Keratinocyte (primary cell): ENCODE measurements at regions not wholly inside any gene's neighbourhood (a gene's known extent, or its start where the extent isn't known, plus 50 kb on each side); places are given as distances from the start of the nearest gene placed in this dataset.

Source experiments
- DNase-seq: peaks from one replicate; pipeline ENCODE4 v3.0.0-alpha.2; 2011; ENCODE audit warnings: low read depth, missing footprints, low spot score
- FAIRE-seq: peaks from 2 replicates; lab custom pipeline; 2011; peaks lifted over from hg19 to GRCh38; lab: Jason Lieb, UNC
- H2AFZ ChIP-seq: 2 replicates; pipeline ENCODE4 v1.6.0; 2012; ENCODE audit warnings: low read length, control low read depth, inconsistent platforms; ENCODE audit not compliant: control insufficient read depth
- H3K27ac ChIP-seq: 2 replicates; pipeline ENCODE4 v1.5.1; 2011; ENCODE audit warnings: low read length; ENCODE audit not compliant: control insufficient read depth, insufficient read depth
- H3K27me3 ChIP-seq: 3 replicates; pipeline ENCODE4 v1.6.0; 2011; ENCODE audit warnings: low read length; ENCODE audit not compliant: control insufficient read depth, insufficient read depth; ENCODE audit errors: extremely low read depth
- H3K36me3 ChIP-seq, 2 experiments: 2 replicates in 1 of 2; 3 replicates in 1 of 2; pipeline ENCODE4 v1.5.1; 2011; ENCODE audit warnings: low read length in 2 of 2, mild to moderate bottlenecking in 1 of 2; ENCODE audit not compliant: control insufficient read depth in 2 of 2, insufficient read depth in 2 of 2; ENCODE audit errors: extremely low read depth in 1 of 2
- H3K4me1 ChIP-seq: 3 replicates; pipeline ENCODE4 v1.5.1; 2011; ENCODE audit warnings: low read length; ENCODE audit not compliant: control insufficient read depth, insufficient read depth; ENCODE audit errors: extremely low read depth
- H3K4me2 ChIP-seq: 3 replicates; pipeline ENCODE4 v1.6.0; 2011; ENCODE audit warnings: low read depth, low read length; ENCODE audit not compliant: control insufficient read depth, insufficient read depth; ENCODE audit errors: extremely low read depth
- H3K4me3 ChIP-seq, 3 experiments: fragments of 200-600 bp in 1 of 3; sonication (generic) in 1 of 3; 2 replicates in 2 of 3; 3 replicates in 1 of 3; pipeline ENCODE4 v1.5.1; 2011 to 2016; ENCODE audit warnings: low read length in 3 of 3, mild to moderate bottlenecking in 3 of 3, control low read depth in 2 of 3, inconsistent platforms in 1 of 3, low read depth in 1 of 3, mixed read lengths in 1 of 3, mixed run types in 1 of 3, moderate library complexity in 1 of 3; ENCODE audit not compliant: control insufficient read depth in 2 of 3, insufficient read depth in 2 of 3; ENCODE audit errors: extremely low read depth in 1 of 3
- H3K79me2 ChIP-seq: 2 replicates; pipeline ENCODE4 v1.6.0; 2012; ENCODE audit warnings: low read length; ENCODE audit not compliant: control insufficient read depth, insufficient read depth
- H3K9ac ChIP-seq: 3 replicates; pipeline ENCODE4 v1.6.0; 2011; ENCODE audit warnings: low read length; ENCODE audit not compliant: control insufficient read depth, insufficient read depth; ENCODE audit errors: extremely low read depth
- H3K9me1 ChIP-seq: 3 replicates; pipeline ENCODE4 v1.6.0; 2011; ENCODE audit warnings: low read length; ENCODE audit not compliant: control insufficient read depth, insufficient read depth; ENCODE audit errors: extremely low read depth
- H3K9me3 ChIP-seq: 2 replicates; pipeline ENCODE4 v1.5.1; 2012; ENCODE audit warnings: low read depth, low read length; ENCODE audit not compliant: control insufficient read depth
- H4K20me1 ChIP-seq: 3 replicates; pipeline ENCODE4 v1.6.0; 2011; ENCODE audit warnings: low read length; ENCODE audit not compliant: control insufficient read depth, insufficient read depth; ENCODE audit errors: extremely low read depth
- CTCF ChIP-seq, 3 experiments: IDR thresholded peaks in 1 of 3; conservative IDR thresholded peaks in 1 of 3; optimal IDR thresholded peaks in 1 of 3; 2 replicates in 2 of 3; 3 replicates in 1 of 3; pipeline versions ENCODE3 to v1.5.1; 2011; ENCODE audit warnings: low read length in 3 of 3, mild to moderate bottlenecking in 3 of 3, moderate library complexity in 2 of 3, control low read depth in 1 of 3, inconsistent platforms in 1 of 3; ENCODE audit not compliant: insufficient read depth in 2 of 3; ENCODE audit errors: extremely low read depth in 1 of 3
- EZH2 ChIP-seq: IDR thresholded peaks from one replicate; pipeline ENCODE4 v1.6.1; 2012; ENCODE audit warnings: inconsistent platforms, mild to moderate bottlenecking, low read length, moderate library complexity
- dilution Hi-C: fragments of 300-500 bp; cut with MboI; formaldehyde crosslinking; loops from one replicate; pipeline ENCODE4 v1.7.0; 2020; ENCODE audit warnings: low sequenced_read_pairs; ENCODE audit not compliant: extremely low pct_ligation_motif_present

- no peaks in the 10 kb centered on the region for H3K27me3 ChIP-seq
Observed at GRCh38 chr6:2310042-2310441, 64.6 kb upstream of the GMDS start.

GRCh38 chr6:2309122-2309521, 63.7 kb upstream of the GMDS start:
- Histone ChIP-seq H3K79me2 (no peaks in the 10 kb centered on the region), H3K9me3 (no peaks in the 10 kb centered on the region), H3K4me3 (no peak overlapping the region), H3K9me1 (no peaks in the 10 kb centered on the region), H3K27me3 (no peaks in the 10 kb centered on the region), H2AFZ (no peak overlapping the region), H3K4me2 (no peak overlapping the region), H3K27ac (no peak overlapping the region), H3K4me1 (no peaks in the 10 kb centered on the region), H3K36me3 (no peaks in the 10 kb centered on the region), H4K20me1 (no peaks in the 10 kb centered on the region), H3K9ac (no peak overlapping the region)
- DNase-seq (no peak), FAIRE-seq (no peak)
- dilution Hi-C loops: no loop called here
- TF ChIP-seq CTCF (optimal IDR thresholded peaks at IDR 0.05 in 1 of 3, IDR thresholded peaks at IDR 0.05 in 1 of 3, conservative IDR thresholded peaks at IDR 0.05 in 1 of 3; ENCODE audit: extremely low read depth in 1 of 3, insufficient read depth in 2 of 3, low read length in 3 of 3) (no peak), EZH2 (no peak)

More at GRCh38 chr6:2310042-2310441, 64.6 kb upstream of the GMDS start:
- Histone ChIP-seq H3K36me3 (no peaks in the 10 kb centered on the region), H3K4me3 (no peak overlapping the region), H3K27ac (no peak overlapping the region), H4K20me1 (no peaks in the 10 kb centered on the region), H3K4me2 (no peak overlapping the region), H3K9ac (no peak overlapping the region), H3K79me2 (no peaks in the 10 kb centered on the region), H3K4me1 (no peaks in the 10 kb centered on the region), H3K9me3 (no peaks in the 10 kb centered on the region), H3K9me1 (no peaks in the 10 kb centered on the region), H2AFZ (no peak overlapping the region)
- DNase-seq (no peak), FAIRE-seq (no peak)
- dilution Hi-C loops: no loop called here
- TF ChIP-seq CTCF (optimal IDR thresholded peaks at IDR 0.05 in 1 of 3, IDR thresholded peaks at IDR 0.05 in 1 of 3, conservative IDR thresholded peaks at IDR 0.05 in 1 of 3; ENCODE audit: extremely low read depth in 1 of 3, insufficient read depth in 2 of 3, low read length in 3 of 3) (no peak), EZH2 (no peak)
